SK-N-SH treated with all-trans-retinoic acid at 6 μM for 48 hours (cell line): ENCODE measurements at regions not wholly inside any gene's neighbourhood (a gene's known extent, or its start where the extent isn't known, plus 50 kb on each side); places are given as distances from the start of the nearest gene placed in this dataset.
"Not testable (repeated sequence)": the region's sequence is repeated elsewhere in the genome, so short reads cannot be mapped to it uniquely, and the experiment has no call there.

ENCODE experiments used
- ATAC-seq: fragments of 200-7000 bp; cut with Tn5 transposase; 3 replicates; pipeline ENCODE4 v1.9.1; 2020; ENCODE audit warnings: mild to moderate bottlenecking, moderate library complexity
- ARNTL ChIP-seq: fragments of 450-650 bp; formaldehyde crosslinking; IDR thresholded peaks from 2 replicates; pipeline ENCODE4 v1.5.0; 2020; ENCODE audit warnings: low read depth, mild to moderate bottlenecking, moderate library complexity, borderline replicate concordance
- BACH2 ChIP-seq: fragments of 250-450 bp; sonication (Bioruptor Pico); IDR thresholded peaks from 2 replicates; pipeline ENCODE4 v1.9.0; 2021; ENCODE audit warnings: mild to moderate bottlenecking, borderline replicate concordance
- CSDC2 ChIP-seq: fragments of 250-450 bp; sonication (Bioruptor Pico); IDR thresholded peaks from 2 replicates; pipeline ENCODE4 v1.5.0; 2020; ENCODE audit warnings: mild to moderate bottlenecking, moderate library complexity
- ESRRG ChIP-seq: fragments of 250-450 bp; sonication (Bioruptor Pico); IDR thresholded peaks from 2 replicates; pipeline ENCODE4 v1.6.1; 2021; ENCODE audit warnings: mild to moderate bottlenecking
- GLIS3 ChIP-seq: fragments of 250-450 bp; sonication (Bioruptor Pico); IDR thresholded peaks from 2 replicates; pipeline ENCODE4 v1.5.0; 2020; ENCODE audit warnings: mild to moderate bottlenecking, moderate library complexity
- ISL1 ChIP-seq: fragments of 250-450 bp; sonication (Bioruptor Pico); IDR thresholded peaks from 2 replicates; pipeline ENCODE4 v2.1.2; 2022; ENCODE audit warnings: mild to moderate bottlenecking, moderate library complexity
- OSR1 ChIP-seq: fragments of 250-450 bp; sonication (Bioruptor Pico); IDR thresholded peaks from 2 replicates; pipeline ENCODE4 v1.8.0; 2022; ENCODE audit warnings: moderate library complexity, mild to moderate bottlenecking, inconsistent platforms
- PPARA ChIP-seq: fragments of 250-450 bp; sonication (Bioruptor Pico); IDR thresholded peaks from 2 replicates; pipeline ENCODE4 v1.5.0; 2020; ENCODE audit warnings: mild to moderate bottlenecking, borderline replicate concordance
- RARB ChIP-seq: fragments of 250-450 bp; sonication (Bioruptor Pico); IDR thresholded peaks from 2 replicates; pipeline ENCODE4 v1.8.0; 2021; ENCODE audit warnings: mild to moderate bottlenecking, moderate library complexity
- SNAI2 ChIP-seq: fragments of 250-450 bp; sonication (Bioruptor Pico); IDR thresholded peaks from 2 replicates; pipeline ENCODE4 v1.5.0; 2020; ENCODE audit warnings: mild to moderate bottlenecking, moderate library complexity
- TOX ChIP-seq: fragments of 250-450 bp; sonication (Bioruptor Pico); IDR thresholded peaks from 2 replicates; pipeline ENCODE4 v1.8.0; 2021; ENCODE audit warnings: mild to moderate bottlenecking, moderate library complexity, borderline replicate concordance
- TSHZ2 ChIP-seq: fragments of 250-450 bp; sonication (Bioruptor Pico); IDR thresholded peaks from 2 replicates; pipeline ENCODE4 v1.5.0; 2020; ENCODE audit warnings: mild to moderate bottlenecking, moderate library complexity
- ZC3H10 ChIP-seq: fragments of 250-450 bp; sonication (Bioruptor Pico); IDR thresholded peaks from 2 replicates; pipeline ENCODE4 v1.5.1; 2021; ENCODE audit warnings: mild to moderate bottlenecking, moderate library complexity
- ZFP30 ChIP-seq: fragments of 450-650 bp; formaldehyde crosslinking; IDR thresholded peaks from 2 replicates; pipeline ENCODE4 v1.5.0; 2022; ENCODE audit warnings: mild to moderate bottlenecking, moderate library complexity
- ZNF70 ChIP-seq: fragments of 450-650 bp; formaldehyde crosslinking; IDR thresholded peaks from 2 replicates; pipeline ENCODE4 v1.5.0; 2020; ENCODE audit warnings: mild to moderate bottlenecking, moderate library complexity
- ZNF8 ChIP-seq: fragments of 450-650 bp; formaldehyde crosslinking; IDR thresholded peaks from 2 replicates; pipeline ENCODE4 v1.5.0; 2020; ENCODE audit warnings: mild to moderate bottlenecking, moderate library complexity
- TF ChIP-seq, protein P1 (sequence below): fragments of 250-450 bp; sonication (Bioruptor Pico); IDR thresholded peaks from 2 replicates; pipeline ENCODE4 v1.5.1; 2021; ENCODE audit warnings: mild to moderate bottlenecking, moderate library complexity
- TF ChIP-seq, protein P2 (sequence below): fragments of 250-450 bp; sonication (Bioruptor Pico); IDR thresholded peaks from 2 replicates; pipeline ENCODE4 v1.5.1; 2020; ENCODE audit warnings: low read depth, mild to moderate bottlenecking, moderate library complexity
- TF ChIP-seq, protein P3 (sequence below): fragments of 250-450 bp; sonication (Bioruptor Pico); IDR thresholded peaks from 2 replicates; pipeline ENCODE4 v1.8.0; 2020; ENCODE audit warnings: mild to moderate bottlenecking, moderate library complexity, borderline replicate concordance
- TF ChIP-seq, protein P4 (sequence below): fragments of 250-450 bp; sonication (Bioruptor Pico); IDR thresholded peaks from 2 replicates; pipeline ENCODE4 v1.8.0; 2021; ENCODE audit warnings: low read depth, mild to moderate bottlenecking, moderate library complexity, borderline replicate concordance

- TF ChIP-seq, protein P1, sequence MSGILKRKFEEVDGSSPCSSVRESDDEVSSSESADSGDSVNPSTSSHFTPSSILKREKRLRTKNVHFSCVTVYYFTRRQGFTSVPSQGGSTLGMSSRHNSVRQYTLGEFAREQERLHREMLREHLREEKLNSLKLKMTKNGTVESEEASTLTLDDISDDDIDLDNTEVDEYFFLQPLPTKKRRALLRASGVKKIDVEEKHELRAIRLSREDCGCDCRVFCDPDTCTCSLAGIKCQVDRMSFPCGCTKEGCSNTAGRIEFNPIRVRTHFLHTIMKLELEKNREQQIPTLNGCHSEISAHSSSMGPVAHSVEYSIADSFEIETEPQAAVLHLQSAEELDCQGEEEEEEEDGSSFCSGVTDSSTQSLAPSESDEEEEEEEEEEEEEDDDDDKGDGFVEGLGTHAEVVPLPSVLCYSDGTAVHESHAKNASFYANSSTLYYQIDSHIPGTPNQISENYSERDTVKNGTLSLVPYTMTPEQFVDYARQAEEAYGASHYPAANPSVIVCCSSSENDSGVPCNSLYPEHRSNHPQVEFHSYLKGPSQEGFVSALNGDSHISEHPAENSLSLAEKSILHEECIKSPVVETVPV (CRISPR knock-in tag) = no peak
- no peak for TF ChIP-seq CSDC2 (CRISPR knock-in tag)
- TF ChIP-seq, all 23 proteins: peak for 0
- no peak for ATAC-seq
These were observed 76.3 kb upstream of the FYN start for GRCh38 chr6:111949546-111949945.

DNA sequence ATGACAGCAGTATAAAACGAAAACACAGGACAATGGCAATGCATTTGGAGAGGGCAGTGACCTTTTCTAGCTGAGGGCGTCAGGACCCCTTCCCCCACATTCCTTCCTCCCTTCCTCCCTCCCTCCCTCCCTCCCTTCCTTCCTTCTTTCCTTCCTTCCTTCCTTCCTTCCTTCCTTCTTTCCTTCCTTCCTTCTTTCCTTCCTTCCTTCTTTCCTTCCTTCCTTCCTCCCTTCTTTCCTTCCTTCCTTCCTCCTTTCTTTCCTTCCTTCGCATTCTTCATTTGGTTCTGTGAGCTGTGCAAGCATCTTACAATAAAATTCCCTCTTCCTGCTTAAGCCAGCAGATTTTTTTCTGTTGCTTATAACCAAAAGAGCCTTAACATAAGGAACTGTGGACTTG, 76.7 kb upstream of the FYN start:
- ATAC-seq = not testable (repeated sequence)

DNA sequence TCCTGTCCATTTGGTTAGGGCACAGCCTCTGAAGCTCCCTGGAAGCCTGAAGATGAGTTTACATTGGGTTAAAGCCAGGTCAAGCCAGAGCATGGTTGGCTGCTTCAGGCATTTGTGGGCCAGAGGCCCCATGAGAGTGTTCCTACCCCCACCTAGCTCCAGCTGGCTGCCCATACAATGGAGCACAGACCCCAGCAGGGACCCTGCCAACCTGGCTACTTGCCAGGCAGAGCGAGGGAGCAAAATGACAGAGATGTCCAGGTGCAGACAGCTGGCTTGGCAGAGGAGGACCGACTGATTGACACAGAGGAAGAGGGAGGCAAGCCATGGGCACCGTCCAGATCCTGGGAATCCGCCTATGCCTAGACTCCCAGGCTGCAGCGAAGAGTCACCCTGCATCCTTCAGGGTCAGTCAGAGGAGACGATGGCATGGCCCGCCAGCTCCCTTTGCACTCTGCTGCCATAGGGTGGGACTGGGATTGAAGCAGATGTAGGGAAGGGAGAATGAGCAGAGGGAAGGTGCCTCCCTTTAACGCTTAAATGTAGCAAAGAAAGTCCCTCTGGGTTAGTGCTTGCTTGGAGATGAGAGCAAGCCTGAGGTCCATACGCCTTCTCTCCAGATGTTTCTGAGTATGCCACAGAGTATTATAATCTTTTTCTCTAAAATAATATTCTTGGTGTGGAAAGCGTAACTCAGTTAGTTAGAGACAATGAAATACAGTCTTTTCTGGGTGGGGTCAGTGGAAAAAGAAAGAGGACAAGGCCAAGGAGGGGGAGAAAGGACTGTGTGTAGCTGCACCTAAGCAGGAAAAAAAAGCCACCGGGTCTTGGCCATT, 77.6 kb upstream of the FYN start:
- TF ChIP-seq TOX (no peak), ZNF8 (CRISPR knock-in tag) (no peak), RARB (no peak), PPARA (CRISPR knock-in tag) (no peak), CSDC2 (CRISPR knock-in tag) (no peak), OSR1 (no peak), ESRRG (no peak), ZC3H10 (no peak), TSHZ2 (CRISPR knock-in tag) (no peak), ZNF70 (CRISPR knock-in tag) (no peak), ARNTL (CRISPR knock-in tag) (no peak), GLIS3 (CRISPR knock-in tag) (no peak), SNAI2 (no peak), ISL1 (CRISPR knock-in tag) (no peak), ZFP30 (CRISPR knock-in tag) (no peak), BACH2 (CRISPR knock-in tag) (no peak)
- TF ChIP-seq, protein P2, sequence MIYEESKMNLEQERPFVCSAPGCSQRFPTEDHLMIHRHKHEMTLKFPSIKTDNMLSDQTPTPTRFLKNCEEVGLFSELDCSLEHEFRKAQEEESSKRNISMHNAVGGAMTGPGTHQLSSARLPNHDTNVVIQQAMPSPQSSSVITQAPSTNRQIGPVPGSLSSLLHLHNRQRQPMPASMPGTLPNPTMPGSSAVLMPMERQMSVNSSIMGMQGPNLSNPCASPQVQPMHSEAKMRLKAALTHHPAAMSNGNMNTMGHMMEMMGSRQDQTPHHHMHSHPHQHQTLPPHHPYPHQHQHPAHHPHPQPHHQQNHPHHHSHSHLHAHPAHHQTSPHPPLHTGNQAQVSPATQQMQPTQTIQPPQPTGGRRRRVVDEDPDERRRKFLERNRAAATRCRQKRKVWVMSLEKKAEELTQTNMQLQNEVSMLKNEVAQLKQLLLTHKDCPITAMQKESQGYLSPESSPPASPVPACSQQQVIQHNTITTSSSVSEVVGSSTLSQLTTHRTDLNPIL (CRISPR knock-in tag) = no peak
- TF ChIP-seq, protein P1 (CRISPR knock-in tag) = no peak
- TF ChIP-seq, protein P3, sequence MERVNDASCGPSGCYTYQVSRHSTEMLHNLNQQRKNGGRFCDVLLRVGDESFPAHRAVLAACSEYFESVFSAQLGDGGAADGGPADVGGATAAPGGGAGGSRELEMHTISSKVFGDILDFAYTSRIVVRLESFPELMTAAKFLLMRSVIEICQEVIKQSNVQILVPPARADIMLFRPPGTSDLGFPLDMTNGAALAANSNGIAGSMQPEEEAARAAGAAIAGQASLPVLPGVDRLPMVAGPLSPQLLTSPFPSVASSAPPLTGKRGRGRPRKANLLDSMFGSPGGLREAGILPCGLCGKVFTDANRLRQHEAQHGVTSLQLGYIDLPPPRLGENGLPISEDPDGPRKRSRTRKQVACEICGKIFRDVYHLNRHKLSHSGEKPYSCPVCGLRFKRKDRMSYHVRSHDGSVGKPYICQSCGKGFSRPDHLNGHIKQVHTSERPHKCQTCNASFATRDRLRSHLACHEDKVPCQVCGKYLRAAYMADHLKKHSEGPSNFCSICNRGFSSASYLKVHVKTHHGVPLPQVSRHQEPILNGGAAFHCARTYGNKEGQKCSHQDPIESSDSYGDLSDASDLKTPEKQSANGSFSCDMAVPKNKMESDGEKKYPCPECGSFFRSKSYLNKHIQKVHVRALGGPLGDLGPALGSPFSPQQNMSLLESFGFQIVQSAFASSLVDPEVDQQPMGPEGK (CRISPR knock-in tag) = no peak
- TF ChIP-seq, protein P4, sequence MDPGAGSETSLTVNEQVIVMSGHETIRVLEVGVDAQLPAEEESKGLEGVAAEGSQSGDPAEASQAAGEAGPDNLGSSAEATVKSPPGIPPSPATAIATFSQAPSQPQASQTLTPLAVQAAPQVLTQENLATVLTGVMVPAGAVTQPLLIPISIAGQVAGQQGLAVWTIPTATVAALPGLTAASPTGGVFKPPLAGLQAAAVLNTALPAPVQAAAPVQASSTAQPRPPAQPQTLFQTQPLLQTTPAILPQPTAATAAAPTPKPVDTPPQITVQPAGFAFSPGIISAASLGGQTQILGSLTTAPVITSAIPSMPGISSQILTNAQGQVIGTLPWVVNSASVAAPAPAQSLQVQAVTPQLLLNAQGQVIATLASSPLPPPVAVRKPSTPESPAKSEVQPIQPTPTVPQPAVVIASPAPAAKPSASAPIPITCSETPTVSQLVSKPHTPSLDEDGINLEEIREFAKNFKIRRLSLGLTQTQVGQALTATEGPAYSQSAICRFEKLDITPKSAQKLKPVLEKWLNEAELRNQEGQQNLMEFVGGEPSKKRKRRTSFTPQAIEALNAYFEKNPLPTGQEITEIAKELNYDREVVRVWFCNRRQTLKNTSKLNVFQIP (CRISPR knock-in tag) = no peak
- TF ChIP-seq, all 23 proteins: peak for 0
- ATAC-seq = peak; percentile 39; the same call in 2 of the 3 replicates
